GM21825 (cell line): ENCODE measurements at regions not wholly inside any gene's neighbourhood (a gene's known extent, or its start where the extent isn't known, plus 50 kb on each side); places are given as distances from the start of the nearest gene placed in this dataset.
"Not testable (repeated sequence)": the region's sequence is repeated elsewhere in the genome, so short reads cannot be mapped to it uniquely, and the experiment has no call there.

Experiments used
- ATAC-seq: cut with Tn5 transposase; IDR thresholded peaks from one replicate; pipeline ENCODE4 v1.9.1; 2021; ENCODE audit warnings: mild to moderate bottlenecking, moderate library complexity; ENCODE audit not compliant: unreplicated experiment

GRCh38 chr4:9604031-9604892 lies 160.0 kb downstream of the DEFB131A start:
- ATAC-seq: not testable (repeated sequence)

- not testable (repeated sequence) for ATAC-seq
These were observed 160.6 kb downstream of the DEFB131A start for GRCh38 chr4:9604893-9605190.

- ATAC-seq: no peak
These were observed 164.1 kb downstream of the DEFB131A start for GRCh38 chr4:9608300-9608699.

GRCh38 chr4:9610321-9610720 lies 166.1 kb downstream of the DEFB131A start:
- not testable (repeated sequence) for ATAC-seq

- ATAC-seq: no peak
These were observed 166.9 kb downstream of the DEFB131A start for GRCh38 chr4:9611101-9611500.

GRCh38 chr4:9636411-9636810 lies 145.0 kb upstream of the DRD5 start:
- ATAC-seq: not testable (repeated sequence)

GRCh38 chr4:9659678-9660077 lies 121.8 kb upstream of the DRD5 start:
- ATAC-seq: not testable (repeated sequence)

GRCh38 chr4:9660955-9661354 lies 120.5 kb upstream of the DRD5 start:
- ATAC-seq: not testable (repeated sequence)

- ATAC-seq: not testable (repeated sequence)
These were observed 110.7 kb upstream of the DRD5 start for GRCh38 chr4:9670725-9671124.

- ATAC-seq: not testable (repeated sequence)
These were observed 104.1 kb upstream of the DRD5 start for GRCh38 chr4:9677357-9677756.

GRCh38 chr4:9679704-9680478 lies 101.5 kb upstream of the DRD5 start:
- ATAC-seq: no peak

- ATAC-seq: not testable (repeated sequence)
These were observed 98.3 kb upstream of the DRD5 start for GRCh38 chr4:9683174-9683573.

- not testable (repeated sequence) for ATAC-seq
These were observed 96.4 kb upstream of the DRD5 start for GRCh38 chr4:9685016-9685415.

GRCh38 chr4:9685692-9686091 lies 95.7 kb upstream of the DRD5 start:
- no peak for ATAC-seq

- ATAC-seq: not testable (repeated sequence)
These were observed 90.7 kb upstream of the DRD5 start for GRCh38 chr4:9690636-9691237.

- peak; percentile 100 for ATAC-seq
These were observed 90.0 kb upstream of the DRD5 start for GRCh38 chr4:9691238-9692065.

GRCh38 chr4:9692791-9693491 lies 88.5 kb upstream of the DRD5 start:
- not testable (repeated sequence) for ATAC-seq

- not testable (repeated sequence) for ATAC-seq
These were observed 87.0 kb upstream of the DRD5 start for GRCh38 chr4:9694403-9694802.

- not testable (repeated sequence) for ATAC-seq
These were observed 85.4 kb upstream of the DRD5 start for GRCh38 chr4:9695994-9696393.

- ATAC-seq: not testable (repeated sequence)
These were observed 84.9 kb upstream of the DRD5 start for GRCh38 chr4:9696561-9696960.
